ENCODE measurements at regions not wholly inside any gene's neighbourhood (a gene's known extent, or its start where the extent isn't known, plus 50 kb on each side); places are given as distances from the start of the nearest gene placed in this dataset.

- no peak overlapping the region for H2AFZ ChIP-seq (ENCODE audit: insufficient read depth, low read depth, low read length, poor library complexity, severe bottlenecking)
- no peaks in the 10 kb centered on the region for H3K4me1 Mint-ChIP-seq
- H3K27ac Mint-ChIP-seq, result no peak overlapping the region
- no peaks in the 10 kb centered on the region for H3K9me3 ChIP-seq (replicated peaks in 1 of 2; ENCODE audit: control insufficient read depth in 1 of 2, insufficient read depth in 1 of 2, low read length in 2 of 2)
- TF ChIP-seq CTCF (IDR thresholded peaks at IDR 0.05), result no peak
- DNase-seq, result no peak
- no peak overlapping the region for H3K9ac ChIP-seq (ENCODE audit: insufficient read depth, low read length, poor library complexity, severe bottlenecking)
- H3K27ac ChIP-seq (ENCODE audit: low read depth in 1 of 2, low read length in 2 of 2), result no peak overlapping the region
- no peaks in the 10 kb centered on the region for H3K4me1 ChIP-seq (ENCODE audit: control insufficient read depth in 1 of 2, insufficient read depth in 2 of 2, low read length in 2 of 2)
- peaks cover 0 to 3% (median 0%) of the 10 kb centered on the region in 7 donors for H3K9me3 Mint-ChIP-seq
- no peaks in the 10 kb centered on the region for H3K36me3 ChIP-seq (replicated peaks in 1 of 2; ENCODE audit: control insufficient read depth in 1 of 2, insufficient read depth in 2 of 2, low read length in 2 of 2)
- no peaks in the 10 kb centered on the region for H3K36me3 Mint-ChIP-seq
- WGBS (ENCODE audit: insufficient coverage), result no CpG with 5 or more reads among the region's 1 CpG
- H3K79me2 ChIP-seq (ENCODE audit: insufficient read depth, low read length), result no peaks in the 10 kb centered on the region
- intact Hi-C loops (cut with micrococcal nuclease), result no loop called here
- no peaks in the 10 kb centered on the region for H3K27me3 ChIP-seq (ENCODE audit: control insufficient read depth in 2 of 2, insufficient read depth in 2 of 2, low read length in 2 of 2)
- no peaks in the 10 kb centered on the region for H4K20me1 ChIP-seq (ENCODE audit: insufficient read depth, low read length)
- H3K27me3 Mint-ChIP-seq (ENCODE audit: low read depth in 3 of 3), result peaks cover 2 to 6% (median 2%) of the 10 kb centered on the region in 3 donors
- H3K4me3 ChIP-seq (replicated peaks in 1 of 3; ENCODE audit: low read depth in 2 of 3, low read length in 3 of 3), result no peak overlapping the region
- no peak overlapping the region for H3K4me3 Mint-ChIP-seq
- no peak overlapping the region for H3K4me2 ChIP-seq (replicated peaks; ENCODE audit: extremely low read depth, low read length, poor library complexity, severe bottlenecking)
These were observed 84.5 kb upstream of the RTL1 start for GRCh38 chr14:100988011-100988410.

GRCh38 chr14:100988411-100988900 is 84.9 kb upstream of the RTL1 start:
- H3K4me1 ChIP-seq (ENCODE audit: control insufficient read depth in 1 of 2, insufficient read depth in 2 of 2, low read length in 2 of 2), result no peaks in the 10 kb centered on the region
- no peaks in the 10 kb centered on the region for H4K20me1 ChIP-seq (ENCODE audit: insufficient read depth, low read length)
- 100% methylated on average over 4 of the region's 5 CpGs for WGBS (ENCODE audit: insufficient coverage)
- no peaks in the 10 kb centered on the region for H3K36me3 ChIP-seq (replicated peaks in 1 of 2; ENCODE audit: control insufficient read depth in 1 of 2, insufficient read depth in 2 of 2, low read length in 2 of 2)
- H3K27me3 ChIP-seq (ENCODE audit: control insufficient read depth in 2 of 2, insufficient read depth in 2 of 2, low read length in 2 of 2), result no peaks in the 10 kb centered on the region
- DNase-seq, result no peak
- no peak overlapping the region for H3K4me3 ChIP-seq (replicated peaks in 1 of 3; ENCODE audit: low read depth in 2 of 3, low read length in 3 of 3)
- no peak overlapping the region for H3K9ac ChIP-seq (ENCODE audit: insufficient read depth, low read length, poor library complexity, severe bottlenecking)
- no peak overlapping the region for H3K27ac ChIP-seq (ENCODE audit: low read depth in 1 of 2, low read length in 2 of 2)
- Mint-ChIP-seq H3K27ac (no peak overlapping the region), H3K9me3 (peaks cover 0 to 3% (median 0%) of the 10 kb centered on the region in 7 donors), H3K4me1 (no peaks in the 10 kb centered on the region), H3K27me3 (ENCODE audit: low read depth in 3 of 3) (peaks cover 2 to 6% (median 2%) of the 10 kb centered on the region in 3 donors), H3K4me3 (no peak overlapping the region), H3K36me3 (no peaks in the 10 kb centered on the region)
- H2AFZ ChIP-seq (ENCODE audit: insufficient read depth, low read depth, low read length, poor library complexity, severe bottlenecking), result no peak overlapping the region
- no peaks in the 10 kb centered on the region for H3K9me3 ChIP-seq (replicated peaks in 1 of 2; ENCODE audit: control insufficient read depth in 1 of 2, insufficient read depth in 1 of 2, low read length in 2 of 2)
- H3K79me2 ChIP-seq (ENCODE audit: insufficient read depth, low read length), result no peaks in the 10 kb centered on the region
- intact Hi-C loops (cut with micrococcal nuclease), result no loop called here
- H3K4me2 ChIP-seq (replicated peaks; ENCODE audit: extremely low read depth, low read length, poor library complexity, severe bottlenecking), result no peak overlapping the region
- no peak for TF ChIP-seq CTCF (IDR thresholded peaks at IDR 0.05)

Measured in CD14-positive monocyte (primary cell).